Large intestine (tissue), 3 donors: ENCODE measurements at regions not wholly inside any gene's neighbourhood (a gene's known extent, or its start where the extent isn't known, plus 50 kb on each side); places are given as distances from the start of the nearest gene placed in this dataset.

Experiments used
- DNase-seq, 2 donors: peaks; one replicate each; pipeline versions ENCODE4 v3.0.0 to v3.0.0-alpha.2; 2013
- H3K27ac ChIP-seq: one replicate; pipeline ENCODE4 v1.5.1; 2013; ENCODE audit warnings: low read length
- H3K27me3 ChIP-seq: 2 replicates; pipeline ENCODE4 v1.6.1; 2013; ENCODE audit warnings: low read length; ENCODE audit not compliant: control insufficient read depth, insufficient read depth
- H3K36me3 ChIP-seq: 2 replicates; pipeline ENCODE4 v1.6.1; 2013; ENCODE audit warnings: low read length; ENCODE audit not compliant: control insufficient read depth, insufficient read depth
- H3K4me1 ChIP-seq: one replicate; pipeline ENCODE4 v1.6.1; 2013; ENCODE audit warnings: low read length; ENCODE audit not compliant: control insufficient read depth, insufficient read depth
- H3K4me3 ChIP-seq: one replicate; pipeline ENCODE4 v1.5.1; 2013; ENCODE audit warnings: low read length
- H3K9me3 ChIP-seq: one replicate; pipeline ENCODE4 v1.6.1; 2013; ENCODE audit warnings: mild to moderate bottlenecking, low read depth, low read length, moderate library complexity; ENCODE audit not compliant: control insufficient read depth
- WGBS: methylation state at CpG from one replicate; pipeline ENCODE4 v1.1.5; 2013; ENCODE audit warnings: low lambda C conversion rate; ENCODE audit not compliant: insufficient coverage; 5-methylcytosine and 5-hydroxymethylcytosine counted together

GRCh38 chr22:48306785-48307510 lies 1520.7 kb downstream of the BRD1 start:
- no peaks in the 10 kb centered on the region for H3K27me3 ChIP-seq
- peaks cover 10% of the 10 kb centered on the region for H3K4me1 ChIP-seq
- DNase-seq = peak in 1 of 2 donors; percentile 55

GRCh38 chr22:48306284-48306683 lies 1521.4 kb downstream of the BRD1 start:
- Histone ChIP-seq H3K27me3 (no peaks in the 10 kb centered on the region), H3K4me1 (peaks cover 10% of the 10 kb centered on the region), H3K4me3 (no peak overlapping the region), H3K27ac (no peak overlapping the region), H3K9me3 (no peaks in the 10 kb centered on the region), H3K36me3 (no peaks in the 10 kb centered on the region)
- no CpG with 5 or more reads among the region's 8 CpGs for WGBS
- no peak for DNase-seq

More at GRCh38 chr22:48306785-48307510, 1520.7 kb downstream of the BRD1 start:
- Histone ChIP-seq H3K27ac (no peak overlapping the region), H3K36me3 (no peaks in the 10 kb centered on the region), H3K4me3 (no peak overlapping the region), H3K9me3 (no peaks in the 10 kb centered on the region)
- no CpG with 5 or more reads among the region's 19 CpGs for WGBS

- Histone ChIP-seq H3K4me1 (peaks cover 10% of the 10 kb centered on the region), H3K4me3 (no peak overlapping the region), H3K27ac (no peak overlapping the region), H3K36me3 (no peaks in the 10 kb centered on the region), H3K9me3 (no peaks in the 10 kb centered on the region), H3K27me3 (no peaks in the 10 kb centered on the region)
- WGBS = 100% methylated on average over 2 of the region's 14 CpGs
- DNase-seq = no peak
Observed at GRCh38 chr22:48305726-48306235, 1521.9 kb downstream of the BRD1 start.

GRCh38 chr22:48303369-48303725 lies 1524.3 kb downstream of the BRD1 start:
- Histone ChIP-seq H3K4me1 (peaks cover 10% of the 10 kb centered on the region), H3K27me3 (no peaks in the 10 kb centered on the region), H3K9me3 (no peaks in the 10 kb centered on the region), H3K36me3 (no peaks in the 10 kb centered on the region), H3K27ac (no peak overlapping the region), H3K4me3 (no peak overlapping the region)
- no CpG with 5 or more reads among the region's 5 CpGs for WGBS
- DNase-seq = no peak

- Histone ChIP-seq H3K27me3 (no peaks in the 10 kb centered on the region), H3K27ac (no peak overlapping the region), H3K36me3 (no peaks in the 10 kb centered on the region), H3K4me1 (peaks cover 10% of the 10 kb centered on the region), H3K4me3 (no peak overlapping the region), H3K9me3 (no peaks in the 10 kb centered on the region)
- DNase-seq = no peak
- no CpG with 5 or more reads among the region's 20 CpGs for WGBS
Observed at GRCh38 chr22:48302657-48303368, 1524.9 kb downstream of the BRD1 start.

- Histone ChIP-seq H3K36me3 (no peaks in the 10 kb centered on the region), H3K27me3 (no peaks in the 10 kb centered on the region), H3K9me3 (no peaks in the 10 kb centered on the region), H3K4me3 (no peak overlapping the region), H3K4me1 (peaks cover 5% of the 10 kb centered on the region), H3K27ac (no peak overlapping the region)
- no CpG with 5 or more reads among the region's 8 CpGs for WGBS
- no peak for DNase-seq
Observed at GRCh38 chr22:48301908-48302307, 1525.8 kb downstream of the BRD1 start.

- H3K4me3 ChIP-seq = no peak overlapping the region
- no peak overlapping the region for H3K27ac ChIP-seq
- no CpG with 5 or more reads among the region's 11 CpGs for WGBS
- no peak for DNase-seq
- H3K27me3 ChIP-seq = no peaks in the 10 kb centered on the region
- no peaks in the 10 kb centered on the region for H3K36me3 ChIP-seq
- no peaks in the 10 kb centered on the region for H3K9me3 ChIP-seq
- no peaks in the 10 kb centered on the region for H3K4me1 ChIP-seq
Observed at GRCh38 chr22:48301421-48301820, 1526.3 kb downstream of the BRD1 start.

- WGBS = 94% methylated on average over 4 of the region's 11 CpGs
- H3K4me1 ChIP-seq = no peaks in the 10 kb centered on the region
- no peaks in the 10 kb centered on the region for H3K27me3 ChIP-seq
- no peak for DNase-seq
- no peak overlapping the region for H3K4me3 ChIP-seq
- H3K27ac ChIP-seq = no peak overlapping the region
- H3K36me3 ChIP-seq = no peaks in the 10 kb centered on the region
- no peaks in the 10 kb centered on the region for H3K9me3 ChIP-seq
Observed at GRCh38 chr22:48300877-48301276, 1526.8 kb downstream of the BRD1 start.

- no peaks in the 10 kb centered on the region for H3K4me1 ChIP-seq
- H3K27me3 ChIP-seq = no peaks in the 10 kb centered on the region
- H3K4me3 ChIP-seq = no peak overlapping the region
- WGBS = no CpG with 5 or more reads among the region's 18 CpGs
- H3K9me3 ChIP-seq = no peaks in the 10 kb centered on the region
- no peak for DNase-seq
- H3K36me3 ChIP-seq = no peaks in the 10 kb centered on the region
- H3K27ac ChIP-seq = no peak overlapping the region
Observed at GRCh38 chr22:48299801-48300200, 1527.9 kb downstream of the BRD1 start.

GRCh38 chr22:48299124-48299523 lies 1528.5 kb downstream of the BRD1 start:
- Histone ChIP-seq H3K9me3 (no peaks in the 10 kb centered on the region), H3K36me3 (no peaks in the 10 kb centered on the region), H3K27me3 (no peaks in the 10 kb centered on the region), H3K4me1 (no peaks in the 10 kb centered on the region), H3K27ac (no peak overlapping the region), H3K4me3 (no peak overlapping the region)
- WGBS = no CpG with 5 or more reads among the region's 8 CpGs
- DNase-seq = no peak
